Small intestine (tissue), 7 donors: ENCODE measurements at regions not wholly inside any gene's neighbourhood (a gene's known extent, or its start where the extent isn't known, plus 50 kb on each side); places are given as distances from the start of the nearest gene placed in this dataset.
A peak's percentile ranks its signal among the peaks of the same experiment; 100 is the strongest.

Source experiments
- DNase-seq, 2 donors: peaks; one replicate each; pipeline versions ENCODE4 v3.0.0 to v3.0.0-alpha.2; 2013
- FAIRE-seq: peaks from 2 replicates; lab custom pipeline; 2012; peaks lifted over from hg19 to GRCh38; lab: Jason Lieb, UNC
- H3K27ac ChIP-seq, 3 donors: one replicate each; pipeline ENCODE4 v1.5.1; 2013; ENCODE audit warnings: low read length in 2 of 3, mild to moderate bottlenecking in 2 of 3, control low read depth in 1 of 3, inconsistent platforms in 1 of 3, low read depth in 1 of 3, moderate library complexity in 1 of 3
- H3K27me3 ChIP-seq, 3 donors: one replicate each; pipeline ENCODE4 v1.6.1; 2013; ENCODE audit warnings: low read length in 3 of 3, inconsistent platforms in 1 of 3; ENCODE audit not compliant: control insufficient read depth in 3 of 3, insufficient read depth in 3 of 3
- H3K36me3 ChIP-seq, 3 donors: one replicate each; pipeline ENCODE4 v1.6.1; 2013; ENCODE audit warnings: low read length in 3 of 3, inconsistent platforms in 1 of 3, low read depth in 1 of 3, mild to moderate bottlenecking in 1 of 3, moderate library complexity in 1 of 3; ENCODE audit not compliant: control insufficient read depth in 3 of 3, insufficient read depth in 2 of 3
- H3K4me1 ChIP-seq, 3 donors: one replicate each; pipeline ENCODE4 v1.6.1; 2013; ENCODE audit warnings: low read length in 2 of 3, inconsistent platforms in 1 of 3, low read depth in 1 of 3, mild to moderate bottlenecking in 1 of 3, moderate library complexity in 1 of 3; ENCODE audit not compliant: control insufficient read depth in 3 of 3, insufficient read depth in 2 of 3
- H3K4me3 ChIP-seq, 3 donors: one replicate each; pipeline ENCODE4 v1.5.1; 2013; ENCODE audit warnings: low read length in 3 of 3, control low read depth in 1 of 3, inconsistent platforms in 1 of 3, low read depth in 1 of 3, mild to moderate bottlenecking in 1 of 3, moderate library complexity in 1 of 3
- H3K9me3 ChIP-seq, 2 donors: one replicate each; pipeline ENCODE4 v1.6.1; 2013; ENCODE audit warnings: low read depth in 1 of 2, low read length in 1 of 2; ENCODE audit not compliant: control insufficient read depth in 2 of 2, insufficient read depth in 1 of 2
- WGBS, 3 donors: extraction: QIAGEN DNeasy Blood & Tissue Kit; methylation state at CpG; one replicate each; pipeline ENCODE4 v1.1.7; 2013; 5-methylcytosine and 5-hydroxymethylcytosine counted together
- donor health status: healthy with polysubstance abuse.
- donor health status: control.
- donor health status: control.
- donor health status: Bipolar disorder and iron deficiency.
- donor health status: healthy.

GRCh38 chr2:126507425-126507911 lies 148.5 kb upstream of the GYPC start:
- no peak for FAIRE-seq
- H3K27me3 ChIP-seq = no peaks in the 10 kb centered on the region
- H3K4me3 ChIP-seq = no peak overlapping the region
- H3K4me1 ChIP-seq = no peaks in the 10 kb centered on the region
- no peaks in the 10 kb centered on the region for H3K9me3 ChIP-seq
- no peaks in the 10 kb centered on the region for H3K36me3 ChIP-seq
- no peak overlapping the region for H3K27ac ChIP-seq
- no peak for DNase-seq
- WGBS, 3 donors = 52 to 62% (median 55%) methylated on average over 5 of the region's 5 CpGs

GRCh38 chr2:126510356-126510755 lies 145.6 kb upstream of the GYPC start:
- 49 to 54% (median 52%) methylated on average over 1 of the region's 1 CpG for WGBS, 3 donors

GRCh38 chr2:126510960-126511359 lies 145.0 kb upstream of the GYPC start:
- Histone ChIP-seq H3K9me3 (no peaks in the 10 kb centered on the region), H3K4me3 (no peak overlapping the region), H3K27me3 (no peaks in the 10 kb centered on the region), H3K4me1 (no peaks in the 10 kb centered on the region), H3K36me3 (no peaks in the 10 kb centered on the region), H3K27ac (no peak overlapping the region)
- FAIRE-seq (no peak), DNase-seq (no peak)
- 87 to 96% (median 95%) methylated on average over 7 of the region's 7 CpGs for WGBS, 3 donors

More at GRCh38 chr2:126510356-126510755, 145.6 kb upstream of the GYPC start:
- Histone ChIP-seq H3K36me3 (no peaks in the 10 kb centered on the region), H3K4me1 (no peaks in the 10 kb centered on the region), H3K27ac (no peak overlapping the region), H3K9me3 (no peaks in the 10 kb centered on the region), H3K27me3 (no peaks in the 10 kb centered on the region), H3K4me3 (no peak overlapping the region)
- FAIRE-seq (no peak), DNase-seq (no peak)

DNA sequence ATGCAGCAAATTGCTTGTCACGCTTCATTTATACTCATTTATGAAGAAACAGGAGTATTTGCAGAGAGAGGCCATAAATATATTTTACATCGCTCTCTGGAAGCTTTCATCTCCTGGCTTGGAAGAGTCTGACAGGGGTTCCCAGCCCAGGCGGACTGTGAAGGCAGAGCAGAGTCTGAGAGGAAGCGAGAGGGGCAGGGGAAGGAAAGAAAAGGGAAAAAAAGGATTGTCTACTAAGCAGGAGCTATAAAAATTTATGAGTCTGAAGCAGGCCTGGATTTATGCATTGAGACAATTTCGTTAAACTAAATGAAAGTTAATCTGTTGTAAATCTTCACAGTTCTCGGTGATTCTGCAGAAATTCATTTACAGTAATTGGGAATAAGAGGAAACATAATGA lies 143.9 kb upstream of the GYPC start:
- no peaks in the 10 kb centered on the region for H3K9me3 ChIP-seq
- H3K4me1 ChIP-seq = no peaks in the 10 kb centered on the region
- FAIRE-seq (no peak), DNase-seq (no peak)
- no peak overlapping the region for H3K27ac ChIP-seq
- H3K36me3 ChIP-seq = no peaks in the 10 kb centered on the region
- H3K4me3 ChIP-seq = no peak overlapping the region
- 83 to 88% (median 86%) methylated on average over 6 of the region's 6 CpGs for WGBS, 3 donors
- H3K27me3 ChIP-seq = no peaks in the 10 kb centered on the region

GRCh38 chr2:126513033-126513432 lies 142.9 kb upstream of the GYPC start:
- no peak for FAIRE-seq

DNA sequence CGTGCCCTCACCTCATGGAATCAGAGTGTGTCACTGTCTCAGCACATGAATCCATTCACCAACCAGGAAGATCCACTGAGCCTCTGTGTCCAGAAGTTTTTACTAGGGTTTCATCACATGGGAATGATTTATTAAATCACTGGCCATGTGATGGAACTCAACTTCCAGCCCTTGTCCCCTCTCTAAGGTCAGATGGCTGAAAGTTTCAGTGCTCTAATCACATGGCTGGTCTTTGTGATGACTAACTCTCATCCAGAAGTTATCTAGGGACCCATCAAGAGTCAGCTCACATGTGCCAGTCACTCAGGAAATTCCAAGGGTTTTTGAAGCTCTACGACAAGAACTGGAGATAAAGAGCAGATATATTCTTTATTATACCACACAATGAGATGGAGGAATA lies 140.5 kb upstream of the GYPC start:
- Histone ChIP-seq H3K27ac (no peak overlapping the region), H3K4me3 (no peak overlapping the region), H3K36me3 (no peaks in the 10 kb centered on the region), H3K27me3 (no peaks in the 10 kb centered on the region), H3K9me3 (no peaks in the 10 kb centered on the region), H3K4me1 (no peaks in the 10 kb centered on the region)
- DNase-seq (no peak), FAIRE-seq (no peak)
- 63 to 87% (median 85%) methylated on average over 2 of the region's 2 CpGs for WGBS, 3 donors

More at GRCh38 chr2:126513033-126513432, 142.9 kb upstream of the GYPC start:
- Histone ChIP-seq H3K27me3 (no peaks in the 10 kb centered on the region), H3K4me1 (no peaks in the 10 kb centered on the region), H3K4me3 (no peak overlapping the region), H3K27ac (no peak overlapping the region), H3K9me3 (no peaks in the 10 kb centered on the region), H3K36me3 (no peaks in the 10 kb centered on the region)
- 65 to 92% (median 89%) methylated on average over 4 of the region's 4 CpGs for WGBS, 3 donors
- no peak for DNase-seq

DNA sequence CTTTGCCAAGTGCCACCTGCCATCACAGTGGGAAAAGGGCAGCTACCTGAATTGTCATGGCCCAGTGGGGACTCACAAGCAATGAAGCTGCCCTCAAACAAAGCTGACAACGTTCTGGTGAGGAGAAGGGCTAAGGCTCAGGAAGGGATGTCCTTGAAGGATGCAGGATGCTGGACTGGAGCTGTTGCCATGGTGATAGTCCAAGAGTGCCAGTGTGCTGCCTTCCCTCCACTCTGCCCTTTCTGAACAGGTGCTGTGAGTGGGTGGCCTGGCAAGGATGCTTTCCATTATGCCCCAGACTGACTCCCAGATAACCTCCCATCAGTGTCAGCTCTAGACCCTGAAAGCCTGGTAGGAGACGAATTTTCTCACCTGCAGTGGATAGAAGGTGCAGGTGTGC lies 137.8 kb upstream of the GYPC start:
- no peak for FAIRE-seq
- H3K27ac ChIP-seq = no peak overlapping the region
- H3K27me3 ChIP-seq = no peaks in the 10 kb centered on the region
- 46 to 63% (median 48%) methylated on average over 2 of the region's 2 CpGs for WGBS, 3 donors
- no peaks in the 10 kb centered on the region for H3K4me1 ChIP-seq
- no peaks in the 10 kb centered on the region for H3K36me3 ChIP-seq
- H3K9me3 ChIP-seq = no peaks in the 10 kb centered on the region
- H3K4me3 ChIP-seq = no peak overlapping the region
- DNase-seq = no peak

DNA sequence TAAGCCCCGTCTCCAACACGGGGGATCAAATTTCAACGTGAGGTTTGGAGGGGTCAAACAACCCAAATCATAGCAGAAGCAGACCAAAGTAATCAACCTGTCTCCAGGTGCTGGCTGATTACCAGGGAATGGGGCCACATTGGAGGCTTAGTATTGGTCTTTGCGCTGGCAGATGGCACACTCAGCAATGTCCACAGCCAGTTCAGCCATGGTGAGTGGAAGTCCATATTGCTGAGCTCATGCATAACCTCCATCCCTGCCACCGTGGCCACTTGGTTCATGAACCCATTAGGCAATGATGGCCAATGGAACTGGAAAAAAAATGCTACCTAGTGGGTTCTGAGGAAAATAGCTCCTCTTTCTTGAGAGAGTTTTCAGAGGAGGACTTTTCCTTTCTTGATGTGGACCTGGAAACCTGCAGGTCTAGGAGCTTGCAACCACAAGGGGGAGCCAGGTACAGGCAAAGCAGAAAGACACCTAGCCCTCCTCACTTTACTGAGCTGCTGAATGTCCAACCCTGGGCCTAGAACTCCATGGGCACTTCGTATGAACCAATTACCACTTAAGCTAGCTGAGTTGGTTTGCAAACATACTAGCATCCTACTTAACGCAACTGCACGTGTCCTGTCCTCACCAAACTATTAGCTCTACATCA lies 128.0 kb upstream of the GYPC start:
- H3K27me3 ChIP-seq = no peaks in the 10 kb centered on the region
- no peaks in the 10 kb centered on the region for H3K36me3 ChIP-seq
- FAIRE-seq = no peak
- peak; percentile 26 to 59 for DNase-seq
- 77 to 89% (median 81%) methylated on average over 8 of the region's 8 CpGs for WGBS, 3 donors
- no peaks in the 10 kb centered on the region for H3K4me1 ChIP-seq
- no peak overlapping the region for H3K4me3 ChIP-seq
- no peak overlapping the region for H3K27ac ChIP-seq
- no peaks in the 10 kb centered on the region for H3K9me3 ChIP-seq

DNA sequence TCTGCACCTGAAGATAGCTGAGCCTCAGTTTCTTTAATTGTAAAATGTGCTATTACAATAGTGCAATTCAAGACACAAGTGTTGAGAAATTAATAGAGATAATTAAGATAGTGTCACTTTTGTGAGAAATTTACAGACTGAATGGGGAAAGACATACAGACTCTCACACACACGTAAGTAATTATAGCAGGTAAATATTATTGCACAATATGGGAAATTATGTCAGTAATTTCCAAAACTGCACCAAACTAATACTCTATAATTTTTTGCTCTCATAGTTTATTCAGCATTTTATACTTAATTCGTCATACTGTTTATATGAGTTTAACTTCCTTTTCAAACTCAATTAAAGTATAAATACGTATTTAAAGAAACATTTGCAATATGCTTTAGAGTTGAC lies 124.9 kb upstream of the GYPC start:
- Histone ChIP-seq H3K27ac (no peak overlapping the region), H3K9me3 (no peaks in the 10 kb centered on the region), H3K4me1 (no peaks in the 10 kb centered on the region), H3K4me3 (no peak overlapping the region), H3K27me3 (no peaks in the 10 kb centered on the region), H3K36me3 (no peaks in the 10 kb centered on the region)
- no peak for DNase-seq
- FAIRE-seq = no peak
- 82 to 94% (median 87%) methylated on average over 3 of the region's 3 CpGs for WGBS, 3 donors
